C1 segment of cervical spinal cord (tissue), 14 donors: ENCODE measurements at regions not wholly inside any gene's neighbourhood (a gene's known extent, or its start where the extent isn't known, plus 50 kb on each side); places are given as distances from the start of the nearest gene placed in this dataset.

Source experiments
- DNase-seq, 14 donors: peaks; one replicate each; lab custom pipeline; 2025; lab: John Stamatoyannopoulos, UW

DNA sequence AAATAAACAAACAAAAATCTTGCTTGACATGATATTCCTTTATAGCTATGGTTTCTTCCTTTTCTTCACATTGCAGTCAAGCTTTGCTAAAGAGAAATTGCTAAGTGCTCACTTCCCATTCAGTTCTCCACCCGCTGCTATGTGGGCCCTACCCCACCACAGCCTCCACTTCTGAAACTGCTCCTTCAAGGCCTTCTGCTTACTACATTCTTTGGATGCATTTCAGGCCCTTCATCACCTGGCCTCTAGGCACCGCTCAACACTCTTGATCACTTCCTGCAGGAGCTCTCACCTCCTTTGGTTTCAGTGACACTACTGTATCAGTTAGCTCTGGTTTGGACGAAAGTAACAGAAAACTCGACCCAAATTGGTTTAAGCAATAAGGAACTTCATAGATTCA is 72.4 kb downstream of the KLF5 start:
- DNase-seq, result no peak

DNA sequence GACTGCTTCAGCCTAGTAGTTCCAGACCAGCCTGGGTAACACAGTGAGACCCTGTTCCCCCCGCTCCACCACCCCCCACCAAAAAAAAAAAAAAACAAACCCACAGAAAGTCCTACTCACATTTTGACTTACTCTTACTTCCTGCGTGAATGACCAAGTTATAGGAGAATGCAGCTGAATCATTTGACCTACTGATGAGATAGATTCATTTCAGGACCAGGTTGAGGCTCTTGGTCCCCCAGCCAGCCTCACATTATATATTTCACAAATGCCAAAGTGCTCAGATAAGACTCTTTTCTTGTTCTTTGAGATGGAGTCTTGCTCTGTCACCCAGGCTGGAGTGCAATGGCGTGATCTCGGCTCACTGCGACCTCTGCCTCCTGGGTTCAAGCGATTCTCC is 70.2 kb downstream of the KLF5 start:
- DNase-seq, result no peak
